Cardiac fibroblast (primary cell): ENCODE measurements at regions not wholly inside any gene's neighbourhood (a gene's known extent, or its start where the extent isn't known, plus 50 kb on each side); places are given as distances from the start of the nearest gene placed in this dataset.
A peak's percentile ranks its signal among the peaks of the same experiment; 100 is the strongest.

Experiments
- DNase-seq, 2 donors: peaks; one replicate each; pipeline versions ENCODE4 v3.0.0 to v3.0.0-alpha.2; 2010; ENCODE audit warnings: low read depth in 2 of 2
- H3K4me3 ChIP-seq, 2 donors: replicated peaks in 1 of 2; 1 replicate in 1 of 2; 2 replicates in 1 of 2; pipeline ENCODE4 v1.5.1; 2011; ENCODE audit warnings: low read depth in 2 of 2, low read length in 2 of 2, mild to moderate bottlenecking in 2 of 2, moderate library complexity in 1 of 2
- CTCF ChIP-seq: IDR thresholded peaks from one replicate; pipeline ENCODE4 v1.5.1; 2011; ENCODE audit warnings: low read depth, mild to moderate bottlenecking, low read length, inconsistent platforms

GRCh38 chr5:30908356-30908755 is 285.1 kb upstream of the CDH6 start:
- no peak for TF ChIP-seq CTCF
- no peak for DNase-seq
- no peak overlapping the region for H3K4me3 ChIP-seq

GRCh38 chr5:30900367-30900766 is 293.1 kb upstream of the CDH6 start:
- no peak for TF ChIP-seq CTCF
- DNase-seq: peak in 1 of 2 donors; percentile 4
- no peak overlapping the region for H3K4me3 ChIP-seq

- TF ChIP-seq CTCF: no peak
- peak in 1 of 2 donors; percentile 12 for DNase-seq
- no peak overlapping the region for H3K4me3 ChIP-seq
These were observed 298.7 kb upstream of the CDH6 start for GRCh38 chr5:30894811-30895210.

GRCh38 chr5:30891660-30892059 is 301.8 kb upstream of the CDH6 start:
- no peak for DNase-seq
- TF ChIP-seq CTCF: no peak
- no peak overlapping the region for H3K4me3 ChIP-seq

GRCh38 chr5:30890377-30890776 is 303.1 kb upstream of the CDH6 start:
- no peak for DNase-seq
- no peak for TF ChIP-seq CTCF
- H3K4me3 ChIP-seq: no peak overlapping the region

GRCh38 chr5:30880514-30880913 is 313.0 kb upstream of the CDH6 start:
- TF ChIP-seq CTCF: no peak
- H3K4me3 ChIP-seq: no peak overlapping the region
- DNase-seq: no peak

GRCh38 chr5:30879887-30880286 is 313.6 kb upstream of the CDH6 start:
- no peak for TF ChIP-seq CTCF
- H3K4me3 ChIP-seq: no peak overlapping the region
- no peak for DNase-seq
